H1 (cell line): ENCODE measurements at regions not wholly inside any gene's neighbourhood (a gene's known extent, or its start where the extent isn't known, plus 50 kb on each side); places are given as distances from the start of the nearest gene placed in this dataset.

Experiments used
- CTCF ChIA-PET: fragments of 300-600 bp; sonication (Branson Sonifier 250); formaldehyde crosslinking; loops from one replicate; lab custom pipeline; 2021; ENCODE audit not compliant: partially characterized antibody; lab: Charles Lee
- POLR2A ChIA-PET: fragments of 300-600 bp; sonication (Branson Sonifier 250); formaldehyde crosslinking; loops from one replicate; lab custom pipeline; 2021; ENCODE audit warnings: inconsistent platforms; ENCODE audit not compliant: partially characterized antibody; lab: Charles Lee
- DNase-seq, 2 experiments: peaks; one replicate each; pipeline versions ENCODE4 v3.0.0 to v3.0.0-alpha.2; 2010 to 2022; ENCODE audit warnings: low spot score in 2 of 2, low read depth in 1 of 2, mixed read lengths in 1 of 2
- FAIRE-seq: peaks from 2 replicates; lab custom pipeline; 2011; peaks lifted over from hg19 to GRCh38; lab: Jason Lieb, UNC
- H2AFZ ChIP-seq: 2 replicates; pipeline ENCODE4 v1.8.1; 2012; ENCODE audit warnings: low read length, inconsistent platforms
- H2AK5ac ChIP-seq: 2 replicates; pipeline ENCODE4 v1.6.1; 2013; ENCODE audit warnings: low read depth, low read length
- H2BK120ac ChIP-seq: replicated peaks from 2 replicates; pipeline ENCODE3; 2013; ENCODE audit warnings: low read depth, low read length, inconsistent platforms
- H2BK12ac ChIP-seq: 2 replicates; pipeline ENCODE4 v1.6.1; 2013; ENCODE audit warnings: low read depth, low read length
- H2BK15ac ChIP-seq: 2 replicates; pipeline ENCODE4 v1.6.1; 2013; ENCODE audit warnings: low read length
- H2BK20ac ChIP-seq: 2 replicates; pipeline ENCODE4 v1.6.1; 2013; ENCODE audit warnings: low read length
- H2BK5ac ChIP-seq: 2 replicates; pipeline ENCODE4 v1.6.1; 2013; ENCODE audit warnings: low read depth, low read length
- H3K14ac ChIP-seq: 2 replicates; pipeline ENCODE4 v1.6.1; 2013; ENCODE audit warnings: inconsistent platforms; ENCODE audit not compliant: insufficient read length
- H3K18ac ChIP-seq: 2 replicates; pipeline ENCODE4 v1.6.1; 2013; ENCODE audit warnings: low read length; ENCODE audit errors: extremely low read depth
- H3K23ac ChIP-seq: 2 replicates; pipeline ENCODE4 v1.6.1; 2013; ENCODE audit warnings: inconsistent platforms; ENCODE audit not compliant: insufficient read length
- H3K23me2 ChIP-seq: 2 replicates; pipeline ENCODE4 v1.6.1; 2013; ENCODE audit warnings: low read depth, low read length
- H3K27ac ChIP-seq: 2 replicates; pipeline ENCODE4 v1.6.1; 2011; ENCODE audit warnings: low read depth, low read length, inconsistent platforms
- H3K27me3 ChIP-seq, 4 experiments: replicated peaks in 1 of 4; 1 replicate in 1 of 4; 2 replicates in 3 of 4; pipeline versions ENCODE4 v1.6.1 to v1.8.1; 2011 to 2013; ENCODE audit warnings: low read length in 3 of 4, mild to moderate bottlenecking in 3 of 4, inconsistent platforms in 2 of 4, mixed read lengths in 2 of 4, moderate library complexity in 1 of 4; ENCODE audit not compliant: control insufficient read depth in 3 of 4, insufficient read depth in 3 of 4; ENCODE audit errors: extremely low read depth in 1 of 4
- H3K36me3 ChIP-seq, 4 experiments: 2 replicates each; pipeline versions ENCODE4 v1.6.1 to v1.8.1; 2011 to 2013; ENCODE audit warnings: mild to moderate bottlenecking in 4 of 4, low read length in 3 of 4, moderate library complexity in 2 of 4, control low read depth in 1 of 4, inconsistent platforms in 1 of 4; ENCODE audit not compliant: insufficient read depth in 4 of 4, control insufficient read depth in 2 of 4
- H3K4ac ChIP-seq: replicated peaks from 2 replicates; pipeline ENCODE3; 2013; ENCODE audit warnings: low read length, low read depth, mixed read lengths, inconsistent platforms; ENCODE audit not compliant: insufficient read length
- H3K4me1 ChIP-seq, 4 experiments: replicated peaks in 1 of 4; 1 replicate in 1 of 4; 2 replicates in 3 of 4; pipeline versions ENCODE4 v1.6.1 to v1.8.1; 2011 to 2013; ENCODE audit warnings: low read length in 3 of 4, inconsistent platforms in 2 of 4, mixed read lengths in 1 of 4; ENCODE audit not compliant: insufficient read depth in 4 of 4, control insufficient read depth in 3 of 4
- H3K4me2 ChIP-seq, 2 experiments: 2 replicates each; pipeline versions ENCODE4 v1.6.1 to v1.8.1; 2011 to 2013; ENCODE audit warnings: low read depth in 2 of 2, low read length in 2 of 2, control low read depth in 1 of 2, inconsistent platforms in 1 of 2, mild to moderate bottlenecking in 1 of 2; ENCODE audit not compliant: insufficient read depth in 1 of 2
- H3K4me3 ChIP-seq, 4 experiments: fragments of 200-600, 300-600 bp in 1 of 4; sonication (generic), shearing (Covaris generic), sonication (Bioruptor Twin) in 1 of 4; 2 replicates each; pipeline versions ENCODE4 v1.5.1 to v1.8.1; 2011 to 2016; ENCODE audit warnings: low read length in 4 of 4, low read depth in 3 of 4, control low read depth in 2 of 4, inconsistent platforms in 2 of 4, mild to moderate bottlenecking in 2 of 4, mixed read lengths in 1 of 4, moderate library complexity in 1 of 4; ENCODE audit not compliant: insufficient read depth in 2 of 4; ENCODE audit errors: extremely low read depth in 1 of 4
- H3K56ac ChIP-seq: replicated peaks from 2 replicates; pipeline ENCODE3; 2013; ENCODE audit warnings: low read depth, mild to moderate bottlenecking, mixed read lengths, low read length, inconsistent platforms; ENCODE audit not compliant: insufficient read length
- H3K79me1 ChIP-seq: 2 replicates; pipeline ENCODE4 v1.6.1; 2013; ENCODE audit warnings: low read depth, low read length, control low read depth
- H3K79me2 ChIP-seq, 2 experiments: 2 replicates each; pipeline versions ENCODE4 v1.6.1 to v1.8.1; 2012 to 2013; ENCODE audit warnings: low read length in 2 of 2, mild to moderate bottlenecking in 2 of 2, inconsistent platforms in 1 of 2; ENCODE audit not compliant: insufficient read depth in 2 of 2, control insufficient read depth in 1 of 2
- H3K9ac ChIP-seq, 4 experiments: replicated peaks in 1 of 4; 1 replicate in 1 of 4; 2 replicates in 3 of 4; pipeline versions ENCODE4 v1.6.1 to v1.8.1; 2011 to 2013; ENCODE audit warnings: low read depth in 3 of 4, low read length in 3 of 4, control low read depth in 2 of 4, mild to moderate bottlenecking in 2 of 4, moderate library complexity in 2 of 4, inconsistent platforms in 1 of 4; ENCODE audit errors: extremely low read depth in 1 of 4
- H3K9me3 ChIP-seq, 2 experiments: 2 replicates each; pipeline versions ENCODE4 v1.6.1 to v1.8.1; 2012 to 2013; ENCODE audit warnings: mild to moderate bottlenecking in 2 of 2, moderate library complexity in 2 of 2, control low read depth in 1 of 2, inconsistent platforms in 1 of 2, low read depth in 1 of 2, low read length in 1 of 2, mixed read lengths in 1 of 2; ENCODE audit not compliant: insufficient read depth in 2 of 2
- H4K20me1 ChIP-seq, 2 experiments: replicated peaks in 1 of 2; 2 replicates each; pipeline versions ENCODE3 to v1.8.1; 2011 to 2013; ENCODE audit warnings: inconsistent platforms in 2 of 2, low read length in 2 of 2, mild to moderate bottlenecking in 1 of 2; ENCODE audit not compliant: insufficient read depth in 2 of 2, control insufficient read depth in 1 of 2
- H4K5ac ChIP-seq: 2 replicates; pipeline ENCODE4 v1.6.1; 2013; ENCODE audit warnings: low read length, low read depth, mixed read lengths, inconsistent platforms; ENCODE audit not compliant: insufficient read length
- H4K8ac ChIP-seq: 2 replicates; pipeline ENCODE4 v1.8.0; 2013; ENCODE audit warnings: mild to moderate bottlenecking, moderate library complexity, low read length, inconsistent platforms; ENCODE audit not compliant: insufficient read depth; ENCODE audit errors: extremely low read depth
- H4K91ac ChIP-seq: replicated peaks from 2 replicates; pipeline ENCODE3; 2013; ENCODE audit warnings: low read length, mixed read lengths, inconsistent platforms; ENCODE audit not compliant: insufficient read length
- CEBPB ChIP-seq: IDR thresholded peaks from 2 replicates; pipeline ENCODE4 v1.6.1; 2012; ENCODE audit warnings: low read depth, low read length
- SIX5 ChIP-seq: IDR thresholded peaks from 2 replicates; pipeline ENCODE4 v1.6.1; 2011; ENCODE audit warnings: mild to moderate bottlenecking, low read depth, low read length
- WGBS, 2 experiments: shearing (Covaris generic) in 1 of 2; methylation state at CpG; one replicate each; pipeline versions ENCODE4 v1.1.6 to v1.1.7; 2013 to 2015; ENCODE audit warnings: low lambda C conversion rate in 2 of 2, mixed read lengths in 2 of 2, inconsistent platforms in 1 of 2, low coverage in 1 of 2, missing lambda C conversion rate in 1 of 2; ENCODE audit not compliant: insufficient replicate concordance in 2 of 2, insufficient coverage in 1 of 2, insufficient read length in 1 of 2; ENCODE audit errors: extremely low coverage in 1 of 2, missing lambda C conversion rate in 1 of 2; 5-methylcytosine and 5-hydroxymethylcytosine counted together
- TF ChIP-seq, protein P1 (sequence below): IDR thresholded peaks from 2 replicates; pipeline ENCODE4 v1.6.1; 2012; ENCODE audit warnings: inconsistent platforms

DNA sequence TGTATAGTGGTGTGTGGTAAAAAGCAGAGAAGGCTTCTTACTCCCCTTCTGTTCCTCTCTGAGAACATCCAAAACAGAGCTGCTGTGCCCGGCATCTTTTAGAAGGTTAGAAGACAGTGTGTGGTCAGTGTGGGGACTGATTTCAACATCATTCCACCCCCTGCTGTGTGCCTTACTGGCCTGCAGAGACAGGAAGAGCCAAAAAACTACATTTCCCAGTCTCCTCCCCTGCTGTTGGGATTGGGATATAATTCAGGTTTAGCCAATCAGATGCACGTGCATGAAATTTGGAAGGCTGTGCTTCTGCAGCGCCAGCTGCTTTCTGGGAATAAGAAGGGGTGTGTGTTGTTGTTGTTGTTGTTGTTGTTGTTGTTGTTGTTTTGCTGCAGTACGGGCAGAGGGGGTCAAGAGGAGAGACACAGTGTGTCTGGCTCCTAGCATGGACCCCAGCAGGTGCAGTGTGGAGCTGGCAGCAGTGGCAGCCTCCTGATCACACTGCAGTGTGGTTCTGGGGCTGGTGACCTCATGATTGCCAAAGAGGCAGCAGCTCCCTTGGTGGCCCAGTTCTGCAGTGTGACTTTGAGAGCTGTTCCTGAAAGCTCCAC lies 74.7 kb downstream of the MRPL14 start:
- TF ChIP-seq, protein P1, sequence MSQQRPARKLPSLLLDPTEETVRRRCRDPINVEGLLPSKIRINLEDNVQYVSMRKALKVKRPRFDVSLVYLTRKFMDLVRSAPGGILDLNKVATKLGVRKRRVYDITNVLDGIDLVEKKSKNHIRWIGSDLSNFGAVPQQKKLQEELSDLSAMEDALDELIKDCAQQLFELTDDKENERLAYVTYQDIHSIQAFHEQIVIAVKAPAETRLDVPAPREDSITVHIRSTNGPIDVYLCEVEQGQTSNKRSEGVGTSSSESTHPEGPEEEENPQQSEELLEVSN, result no peak
- TF ChIP-seq CEBPB (peak; percentile 95), SIX5 (peak; percentile 79)
- ChIA-PET CTCF (interaction anchor here (0.6 to 23.4 kb wide), 10 partner anchors 12 to 397 kb away, joined by 3 to 331 read pairs (median 5); no protein-coding TSS in a partner anchor), POLR2A (interaction anchor here (0.6 to 5.5 kb wide), 11 partner anchors 10 to 387 kb away, joined by 3 to 35 read pairs (median 3); partner anchors contain the start of gene HSP90AB1)
- H3K79me2 ChIP-seq, result no peaks in the 10 kb centered on the region
- H3K4me3 ChIP-seq, result no peak overlapping the region
- no peaks in the 10 kb centered on the region for H3K36me3 ChIP-seq
- H3K9me3 ChIP-seq, result no peaks in the 10 kb centered on the region
- H3K23ac ChIP-seq, result no peak overlapping the region
- H3K4me2 ChIP-seq, result peak overlapping the region; percentile 16 to 36; a peak in 2 of 4 replicates
- no peak overlapping the region for H3K56ac ChIP-seq
- H3K4me1 ChIP-seq, result peaks cover 0 to 14% (median 4%) of the 10 kb centered on the region in 4 experiments; a peak in 6 of 7 replicates
- no peak overlapping the region for H4K5ac ChIP-seq
- WGBS, 2 experiments, result 47% methylated on average over 4 of the region's 4 CpGs; no CpG with 5 or more reads in 1 of the 2 experiments
- no peaks in the 10 kb centered on the region for H4K20me1 ChIP-seq
- H2AFZ ChIP-seq, result peak overlapping the region; percentile 98
- H3K18ac ChIP-seq, result peak overlapping the region; percentile 16; the same call in 1 of the 2 replicates
- peak overlapping the region; percentile 99; the same call in 1 of the 2 replicates for H2BK15ac ChIP-seq
- peak overlapping the region; percentile 86 for H2BK5ac ChIP-seq
- no peak overlapping the region for H3K9ac ChIP-seq
- no peak overlapping the region for H3K14ac ChIP-seq
- peak overlapping the region; percentile 48 for H4K91ac ChIP-seq
- no peak overlapping the region for H3K27ac ChIP-seq
- H2BK12ac ChIP-seq, result peak overlapping the region; percentile 64; the same call in 1 of the 2 replicates
- FAIRE-seq (peak; percentile 66), DNase-seq (no peak)
- H3K79me1 ChIP-seq, result no peaks in the 10 kb centered on the region
- peak overlapping the region; percentile 95 for H2BK20ac ChIP-seq
- no peak overlapping the region for H2BK120ac ChIP-seq
- H3K23me2 ChIP-seq, result no peaks in the 10 kb centered on the region
- no peak overlapping the region; the same call in 1 of the 2 replicates for H2AK5ac ChIP-seq
- H3K4ac ChIP-seq, result no peak overlapping the region
- H4K8ac ChIP-seq, result no peak overlapping the region
- H3K27me3 ChIP-seq, result no peaks in the 10 kb centered on the region
